WTC11 (cell line): ENCODE measurements at regions not wholly inside any gene's neighbourhood (a gene's known extent, or its start where the extent isn't known, plus 50 kb on each side); places are given as distances from the start of the nearest gene placed in this dataset.

Experiments used
- ATAC-seq: fragments of 200-7000 bp; cut with Tn5 transposase; 2 replicates; pipeline ENCODE4 v1.10.0; 2021; ENCODE audit warnings: mild to moderate bottlenecking, moderate library complexity
- CTCF ChIA-PET: fragments of 300-600 bp; sonication (Branson Sonifier 250); formaldehyde crosslinking; loops from one replicate; lab custom pipeline; 2021; ENCODE audit warnings: antibody characterized with exemption; lab: Charles Lee
- POLR2A ChIA-PET: fragments of 350-600 bp; sonication (Branson Sonifier 250); formaldehyde crosslinking; loops from one replicate; lab custom pipeline; 2021; ENCODE audit warnings: antibody characterized with exemption; lab: Charles Lee
- DNase-seq: peaks from one replicate; pipeline ENCODE4 v3.0.0; 2021; ENCODE audit warnings: low spot score
- H3K27ac Mint-ChIP-seq: 2 replicates; pipeline ENCODE4 v1.8.0; 2021; ENCODE audit warnings: mixed read lengths
- H3K27me3 Mint-ChIP-seq: 2 replicates; pipeline ENCODE4 v1.8.0; 2021; ENCODE audit warnings: low read depth, mild to moderate bottlenecking, moderate library complexity, mixed read lengths
- H3K36me3 Mint-ChIP-seq: 2 replicates; pipeline ENCODE4 v1.8.0; 2021; ENCODE audit warnings: mixed read lengths
- H3K4me1 Mint-ChIP-seq: 2 replicates; pipeline ENCODE4 v1.8.0; 2022; ENCODE audit warnings: mixed read lengths
- H3K4me3 Mint-ChIP-seq: 2 replicates; pipeline ENCODE4 v1.8.0; 2021; ENCODE audit warnings: mild to moderate bottlenecking, moderate library complexity, mixed read lengths
- H3K9me3 Mint-ChIP-seq: 2 replicates; pipeline ENCODE4 v1.8.0; 2021; ENCODE audit warnings: mixed read lengths
- ATF1 ChIP-seq: sonication (generic); formaldehyde crosslinking; IDR thresholded peaks from 2 replicates; pipeline ENCODE4 v1.8.1; 2023; ENCODE audit warnings: mild to moderate bottlenecking, moderate library complexity, missing genetic modification reagents
- ETV6 ChIP-seq: sonication (generic); formaldehyde crosslinking; IDR thresholded peaks from 2 replicates; pipeline ENCODE4 v1.8.1; 2022; ENCODE audit warnings: mild to moderate bottlenecking, missing genetic modification reagents
- JAZF1 ChIP-seq: fragments of 250-450 bp; sonication (Bioruptor Pico); IDR thresholded peaks from 2 replicates; pipeline ENCODE4 v1.9.0; 2021; ENCODE audit warnings: moderate library complexity, mild to moderate bottlenecking, inconsistent platforms
- NFATC4 ChIP-seq: fragments of 250-450 bp; sonication (Bioruptor Pico); IDR thresholded peaks from 2 replicates; pipeline ENCODE4 v1.9.0; 2021; ENCODE audit warnings: mild to moderate bottlenecking
- NR2C2 ChIP-seq: sonication (generic); formaldehyde crosslinking; IDR thresholded peaks from 2 replicates; pipeline ENCODE4 v1.8.0; 2022; ENCODE audit warnings: mild to moderate bottlenecking, missing genetic modification reagents
- OVOL2 ChIP-seq: fragments of 250-450 bp; sonication (Bioruptor Pico); IDR thresholded peaks from 2 replicates; pipeline ENCODE4 v1.9.0; 2021; ENCODE audit warnings: mild to moderate bottlenecking, borderline replicate concordance
- SMAD4 ChIP-seq: sonication (generic); formaldehyde crosslinking; IDR thresholded peaks from 2 replicates; pipeline ENCODE4 v1.8.0; 2022; ENCODE audit warnings: mild to moderate bottlenecking, missing genetic modification reagents
- TEAD1 ChIP-seq: sonication (generic); formaldehyde crosslinking; IDR thresholded peaks from 2 replicates; pipeline ENCODE4 v1.8.0; 2022; ENCODE audit warnings: mild to moderate bottlenecking, missing genetic modification reagents
- TEAD4 ChIP-seq: sonication (generic); formaldehyde crosslinking; IDR thresholded peaks from 2 replicates; pipeline ENCODE4 v1.8.0; 2022; ENCODE audit warnings: mild to moderate bottlenecking, missing genetic modification reagents
- ZNF138 ChIP-seq: sonication (generic); formaldehyde crosslinking; conservative IDR thresholded peaks from 2 replicates; pipeline ENCODE4 v1.8.1; 2022; ENCODE audit warnings: mild to moderate bottlenecking, moderate library complexity, missing genetic modification reagents
- ZNF317 ChIP-seq: sonication (generic); formaldehyde crosslinking; IDR thresholded peaks from 2 replicates; pipeline ENCODE4 v1.8.1; 2023; ENCODE audit warnings: low read depth, mild to moderate bottlenecking, moderate library complexity, missing genetic modification reagents, borderline replicate concordance
- ZNF423 ChIP-seq: fragments of 250-450 bp; sonication (Bioruptor Pico); IDR thresholded peaks from 2 replicates; pipeline ENCODE4 v2.1.2; 2022; ENCODE audit warnings: mild to moderate bottlenecking, moderate library complexity
- TF ChIP-seq, protein P1 (sequence below): sonication (generic); formaldehyde crosslinking; IDR thresholded peaks from 2 replicates; pipeline ENCODE4 v1.8.0; 2023; ENCODE audit warnings: mild to moderate bottlenecking, missing genetic modification reagents
- TF ChIP-seq, protein P2 (sequence below): sonication (generic); formaldehyde crosslinking; IDR thresholded peaks from 2 replicates; pipeline ENCODE4 v1.8.1; 2023; ENCODE audit warnings: mild to moderate bottlenecking, missing genetic modification reagents, moderate library complexity
- TF ChIP-seq, protein P3 (sequence below): fragments of 250-450 bp; sonication (Bioruptor Pico); IDR thresholded peaks from 2 replicates; pipeline ENCODE4 v1.8.0; 2021; ENCODE audit warnings: mild to moderate bottlenecking
- TF ChIP-seq, protein P4 (sequence below): fragments of 250-450 bp; sonication (Bioruptor Pico); IDR thresholded peaks from 2 replicates; pipeline ENCODE4 v2.1.2; 2022; ENCODE audit warnings: mild to moderate bottlenecking, moderate library complexity
- TF ChIP-seq, protein P5 (sequence below): sonication (generic); formaldehyde crosslinking; IDR thresholded peaks from 2 replicates; pipeline ENCODE4 v1.8.0; 2022; ENCODE audit warnings: mild to moderate bottlenecking, missing genetic modification reagents
- TF ChIP-seq, protein P6 (sequence below): fragments of 200-600 bp; IDR thresholded peaks from 2 replicates; pipeline ENCODE4 v1.8.0; 2022; ENCODE audit warnings: antibody characterized with exemption
- TF ChIP-seq, protein P7 (sequence below): sonication (generic); formaldehyde crosslinking; IDR thresholded peaks from 2 replicates; pipeline ENCODE4 v1.8.0; 2022; ENCODE audit warnings: missing genetic modification reagents
- TF ChIP-seq, protein P8 (sequence below): sonication (generic); formaldehyde crosslinking; IDR thresholded peaks from 2 replicates; pipeline ENCODE4 v1.8.0; 2022; ENCODE audit warnings: mild to moderate bottlenecking, missing genetic modification reagents

DNA sequence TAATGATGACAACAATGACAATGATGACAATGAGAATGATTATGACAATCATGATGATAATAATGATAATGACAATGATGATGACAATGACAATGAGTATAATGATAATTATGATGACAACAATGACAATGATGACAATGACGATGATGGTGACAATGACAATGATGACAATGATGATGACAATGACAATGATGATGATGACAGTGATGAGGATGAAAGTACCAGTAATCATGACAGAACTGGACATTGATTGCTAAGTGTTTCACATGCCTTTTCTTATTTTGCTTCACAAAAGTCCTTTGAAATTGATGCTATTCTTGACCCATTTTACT is 1106.0 kb upstream of the AUTS2 start:
- H3K9me3 Mint-ChIP-seq: peaks cover 7% of the 10 kb centered on the region
- no peak overlapping the region for H3K27ac Mint-ChIP-seq
- ChIA-PET POLR2A (no interaction called here), CTCF (no interaction called here)
- TF ChIP-seq, protein P1, sequence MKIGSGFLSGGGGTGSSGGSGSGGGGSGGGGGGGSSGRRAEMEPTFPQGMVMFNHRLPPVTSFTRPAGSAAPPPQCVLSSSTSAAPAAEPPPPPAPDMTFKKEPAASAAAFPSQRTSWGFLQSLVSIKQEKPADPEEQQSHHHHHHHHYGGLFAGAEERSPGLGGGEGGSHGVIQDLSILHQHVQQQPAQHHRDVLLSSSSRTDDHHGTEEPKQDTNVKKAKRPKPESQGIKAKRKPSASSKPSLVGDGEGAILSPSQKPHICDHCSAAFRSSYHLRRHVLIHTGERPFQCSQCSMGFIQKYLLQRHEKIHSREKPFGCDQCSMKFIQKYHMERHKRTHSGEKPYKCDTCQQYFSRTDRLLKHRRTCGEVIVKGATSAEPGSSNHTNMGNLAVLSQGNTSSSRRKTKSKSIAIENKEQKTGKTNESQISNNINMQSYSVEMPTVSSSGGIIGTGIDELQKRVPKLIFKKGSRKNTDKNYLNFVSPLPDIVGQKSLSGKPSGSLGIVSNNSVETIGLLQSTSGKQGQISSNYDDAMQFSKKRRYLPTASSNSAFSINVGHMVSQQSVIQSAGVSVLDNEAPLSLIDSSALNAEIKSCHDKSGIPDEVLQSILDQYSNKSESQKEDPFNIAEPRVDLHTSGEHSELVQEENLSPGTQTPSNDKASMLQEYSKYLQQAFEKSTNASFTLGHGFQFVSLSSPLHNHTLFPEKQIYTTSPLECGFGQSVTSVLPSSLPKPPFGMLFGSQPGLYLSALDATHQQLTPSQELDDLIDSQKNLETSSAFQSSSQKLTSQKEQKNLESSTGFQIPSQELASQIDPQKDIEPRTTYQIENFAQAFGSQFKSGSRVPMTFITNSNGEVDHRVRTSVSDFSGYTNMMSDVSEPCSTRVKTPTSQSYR (CRISPR knock-in tag): no peak
- TF ChIP-seq TEAD1 (no peak), TEAD4 (CRISPR knock-in tag) (no peak)
- H3K4me3 Mint-ChIP-seq: no peak overlapping the region
- ATAC-seq (no peak), DNase-seq (no peak)
- H3K27me3 Mint-ChIP-seq: no peaks in the 10 kb centered on the region
- no peaks in the 10 kb centered on the region for H3K36me3 Mint-ChIP-seq
- H3K4me1 Mint-ChIP-seq: peaks cover 3% of the 10 kb centered on the region

DNA sequence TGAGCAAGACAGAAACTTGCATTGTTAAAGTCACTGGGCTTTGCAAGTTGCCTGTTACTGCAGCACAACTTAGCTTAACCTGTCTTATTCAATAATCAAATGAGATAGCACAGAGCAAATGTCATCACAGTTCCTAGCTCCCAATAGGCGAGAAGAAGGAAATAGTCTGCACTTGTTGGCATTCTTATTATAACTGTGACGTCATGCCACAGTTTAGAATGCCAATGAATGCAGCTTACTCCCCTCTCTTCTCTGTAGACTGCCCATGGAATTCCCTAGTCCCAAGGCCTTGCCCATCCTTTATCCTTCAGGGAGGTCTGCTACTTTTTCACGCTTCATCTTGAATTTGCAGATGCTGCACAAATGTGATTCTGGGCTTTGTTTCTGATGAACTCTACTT is 1094.9 kb upstream of the AUTS2 start:
- ChIA-PET CTCF (no interaction called here), POLR2A (no interaction called here)
- H3K4me3 Mint-ChIP-seq: no peak overlapping the region
- H3K36me3 Mint-ChIP-seq: peaks cover 2% of the 10 kb centered on the region; the same call in 1 of the 2 replicates
- H3K27me3 Mint-ChIP-seq: no peaks in the 10 kb centered on the region; the same call in 1 of the 2 replicates
- DNase-seq: no peak
- H3K27ac Mint-ChIP-seq: no peak overlapping the region
- ATAC-seq: no peak
- peaks cover 7% of the 10 kb centered on the region for H3K9me3 Mint-ChIP-seq
- TF ChIP-seq SMAD4 (no peak), NR2C2 (CRISPR knock-in tag) (no peak), ZNF317 (CRISPR knock-in tag) (no peak), NFATC4 (CRISPR knock-in tag) (no peak), JAZF1 (no peak), ZNF138 (CRISPR knock-in tag) (no peak), ATF1 (CRISPR knock-in tag) (no peak), ZNF423 (CRISPR knock-in tag) (no peak)
- TF ChIP-seq, protein P2, sequence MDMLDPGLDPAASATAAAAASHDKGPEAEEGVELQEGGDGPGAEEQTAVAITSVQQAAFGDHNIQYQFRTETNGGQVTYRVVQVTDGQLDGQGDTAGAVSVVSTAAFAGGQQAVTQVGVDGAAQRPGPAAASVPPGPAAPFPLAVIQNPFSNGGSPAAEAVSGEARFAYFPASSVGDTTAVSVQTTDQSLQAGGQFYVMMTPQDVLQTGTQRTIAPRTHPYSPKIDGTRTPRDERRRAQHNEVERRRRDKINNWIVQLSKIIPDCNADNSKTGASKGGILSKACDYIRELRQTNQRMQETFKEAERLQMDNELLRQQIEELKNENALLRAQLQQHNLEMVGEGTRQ (CRISPR knock-in tag): no peak
- TF ChIP-seq, protein P3, sequence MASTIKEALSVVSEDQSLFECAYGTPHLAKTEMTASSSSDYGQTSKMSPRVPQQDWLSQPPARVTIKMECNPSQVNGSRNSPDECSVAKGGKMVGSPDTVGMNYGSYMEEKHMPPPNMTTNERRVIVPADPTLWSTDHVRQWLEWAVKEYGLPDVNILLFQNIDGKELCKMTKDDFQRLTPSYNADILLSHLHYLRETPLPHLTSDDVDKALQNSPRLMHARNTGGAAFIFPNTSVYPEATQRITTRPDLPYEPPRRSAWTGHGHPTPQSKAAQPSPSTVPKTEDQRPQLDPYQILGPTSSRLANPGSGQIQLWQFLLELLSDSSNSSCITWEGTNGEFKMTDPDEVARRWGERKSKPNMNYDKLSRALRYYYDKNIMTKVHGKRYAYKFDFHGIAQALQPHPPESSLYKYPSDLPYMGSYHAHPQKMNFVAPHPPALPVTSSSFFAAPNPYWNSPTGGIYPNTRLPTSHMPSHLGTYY: no peak
- TF ChIP-seq, protein P4, sequence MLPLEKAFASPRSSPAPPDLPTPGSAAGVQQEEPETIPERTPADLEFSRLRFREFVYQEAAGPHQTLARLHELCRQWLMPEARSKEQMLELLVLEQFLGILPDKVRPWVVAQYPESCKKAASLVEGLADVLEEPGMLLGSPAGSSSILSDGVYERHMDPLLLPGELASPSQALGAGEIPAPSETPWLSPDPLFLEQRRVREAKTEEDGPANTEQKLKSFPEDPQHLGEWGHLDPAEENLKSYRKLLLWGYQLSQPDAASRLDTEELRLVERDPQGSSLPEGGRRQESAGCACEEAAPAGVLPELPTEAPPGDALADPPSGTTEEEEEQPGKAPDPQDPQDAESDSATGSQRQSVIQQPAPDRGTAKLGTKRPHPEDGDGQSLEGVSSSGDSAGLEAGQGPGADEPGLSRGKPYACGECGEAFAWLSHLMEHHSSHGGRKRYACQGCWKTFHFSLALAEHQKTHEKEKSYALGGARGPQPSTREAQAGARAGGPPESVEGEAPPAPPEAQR (CRISPR knock-in tag): no peak
- peaks cover 16% of the 10 kb centered on the region for H3K4me1 Mint-ChIP-seq

DNA sequence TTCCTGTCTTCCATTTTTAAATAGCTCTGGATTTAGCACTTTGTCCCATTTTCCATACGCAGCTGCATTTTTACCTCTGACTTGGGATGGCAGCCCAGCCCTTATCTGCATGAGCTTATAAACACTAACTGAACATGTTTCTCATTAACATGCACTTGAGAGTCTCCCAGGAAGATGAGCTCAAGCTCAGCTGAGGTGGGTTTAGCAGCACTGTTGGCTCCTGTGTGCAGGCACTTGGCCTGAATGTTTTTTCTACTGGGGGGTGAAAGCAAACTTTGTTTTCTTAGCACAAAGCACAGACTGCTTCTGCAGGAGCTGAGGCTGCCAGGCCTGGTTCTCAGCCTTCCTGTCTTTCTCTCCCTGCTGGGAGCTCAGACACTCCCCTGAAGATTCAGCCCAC is 1093.6 kb upstream of the AUTS2 start:
- peaks cover 7% of the 10 kb centered on the region for H3K36me3 Mint-ChIP-seq
- peaks cover 3% of the 10 kb centered on the region; the same call in 1 of the 2 replicates for H3K27me3 Mint-ChIP-seq
- ATAC-seq: no peak
- no peak for DNase-seq
- no peak overlapping the region; the same call in 1 of the 2 replicates for H3K27ac Mint-ChIP-seq
- POLR2A ChIA-PET: no interaction called here
- no peak overlapping the region for H3K4me3 Mint-ChIP-seq
- CTCF ChIA-PET: interaction anchor here (0.6 kb wide), 1 partner anchor 354 kb away, joined by 3 read pairs; no protein-coding TSS in a partner anchor
- peaks cover 15% of the 10 kb centered on the region for H3K4me1 Mint-ChIP-seq
- peaks cover 19% of the 10 kb centered on the region for H3K9me3 Mint-ChIP-seq
- TF ChIP-seq ZNF138 (CRISPR knock-in tag) (no peak), ATF1 (CRISPR knock-in tag) (no peak), TEAD1 (no peak), TEAD4 (CRISPR knock-in tag) (no peak), ETV6 (CRISPR knock-in tag) (no peak), OVOL2 (CRISPR knock-in tag) (no peak)
- TF ChIP-seq, protein P5, sequence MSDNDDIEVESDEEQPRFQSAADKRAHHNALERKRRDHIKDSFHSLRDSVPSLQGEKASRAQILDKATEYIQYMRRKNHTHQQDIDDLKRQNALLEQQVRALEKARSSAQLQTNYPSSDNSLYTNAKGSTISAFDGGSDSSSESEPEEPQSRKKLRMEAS (CRISPR knock-in tag): no peak
- TF ChIP-seq, protein P6, sequence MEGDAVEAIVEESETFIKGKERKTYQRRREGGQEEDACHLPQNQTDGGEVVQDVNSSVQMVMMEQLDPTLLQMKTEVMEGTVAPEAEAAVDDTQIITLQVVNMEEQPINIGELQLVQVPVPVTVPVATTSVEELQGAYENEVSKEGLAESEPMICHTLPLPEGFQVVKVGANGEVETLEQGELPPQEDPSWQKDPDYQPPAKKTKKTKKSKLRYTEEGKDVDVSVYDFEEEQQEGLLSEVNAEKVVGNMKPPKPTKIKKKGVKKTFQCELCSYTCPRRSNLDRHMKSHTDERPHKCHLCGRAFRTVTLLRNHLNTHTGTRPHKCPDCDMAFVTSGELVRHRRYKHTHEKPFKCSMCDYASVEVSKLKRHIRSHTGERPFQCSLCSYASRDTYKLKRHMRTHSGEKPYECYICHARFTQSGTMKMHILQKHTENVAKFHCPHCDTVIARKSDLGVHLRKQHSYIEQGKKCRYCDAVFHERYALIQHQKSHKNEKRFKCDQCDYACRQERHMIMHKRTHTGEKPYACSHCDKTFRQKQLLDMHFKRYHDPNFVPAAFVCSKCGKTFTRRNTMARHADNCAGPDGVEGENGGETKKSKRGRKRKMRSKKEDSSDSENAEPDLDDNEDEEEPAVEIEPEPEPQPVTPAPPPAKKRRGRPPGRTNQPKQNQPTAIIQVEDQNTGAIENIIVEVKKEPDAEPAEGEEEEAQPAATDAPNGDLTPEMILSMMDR: no peak
- TF ChIP-seq, protein P7, sequence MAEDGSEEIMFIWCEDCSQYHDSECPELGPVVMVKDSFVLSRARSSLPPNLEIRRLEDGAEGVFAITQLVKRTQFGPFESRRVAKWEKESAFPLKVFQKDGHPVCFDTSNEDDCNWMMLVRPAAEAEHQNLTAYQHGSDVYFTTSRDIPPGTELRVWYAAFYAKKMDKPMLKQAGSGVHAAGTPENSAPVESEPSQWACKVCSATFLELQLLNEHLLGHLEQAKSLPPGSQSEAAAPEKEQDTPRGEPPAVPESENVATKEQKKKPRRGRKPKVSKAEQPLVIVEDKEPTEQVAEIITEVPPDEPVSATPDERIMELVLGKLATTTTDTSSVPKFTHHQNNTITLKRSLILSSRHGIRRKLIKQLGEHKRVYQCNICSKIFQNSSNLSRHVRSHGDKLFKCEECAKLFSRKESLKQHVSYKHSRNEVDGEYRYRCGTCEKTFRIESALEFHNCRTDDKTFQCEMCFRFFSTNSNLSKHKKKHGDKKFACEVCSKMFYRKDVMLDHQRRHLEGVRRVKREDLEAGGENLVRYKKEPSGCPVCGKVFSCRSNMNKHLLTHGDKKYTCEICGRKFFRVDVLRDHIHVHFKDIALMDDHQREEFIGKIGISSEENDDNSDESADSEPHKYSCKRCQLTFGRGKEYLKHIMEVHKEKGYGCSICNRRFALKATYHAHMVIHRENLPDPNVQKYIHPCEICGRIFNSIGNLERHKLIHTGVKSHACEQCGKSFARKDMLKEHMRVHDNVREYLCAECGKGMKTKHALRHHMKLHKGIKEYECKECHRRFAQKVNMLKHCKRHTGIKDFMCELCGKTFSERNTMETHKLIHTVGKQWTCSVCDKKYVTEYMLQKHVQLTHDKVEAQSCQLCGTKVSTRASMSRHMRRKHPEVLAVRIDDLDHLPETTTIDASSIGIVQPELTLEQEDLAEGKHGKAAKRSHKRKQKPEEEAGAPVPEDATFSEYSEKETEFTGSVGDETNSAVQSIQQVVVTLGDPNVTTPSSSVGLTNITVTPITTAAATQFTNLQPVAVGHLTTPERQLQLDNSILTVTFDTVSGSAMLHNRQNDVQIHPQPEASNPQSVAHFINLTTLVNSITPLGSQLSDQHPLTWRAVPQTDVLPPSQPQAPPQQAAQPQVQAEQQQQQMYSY: no peak
- TF ChIP-seq, protein P8, sequence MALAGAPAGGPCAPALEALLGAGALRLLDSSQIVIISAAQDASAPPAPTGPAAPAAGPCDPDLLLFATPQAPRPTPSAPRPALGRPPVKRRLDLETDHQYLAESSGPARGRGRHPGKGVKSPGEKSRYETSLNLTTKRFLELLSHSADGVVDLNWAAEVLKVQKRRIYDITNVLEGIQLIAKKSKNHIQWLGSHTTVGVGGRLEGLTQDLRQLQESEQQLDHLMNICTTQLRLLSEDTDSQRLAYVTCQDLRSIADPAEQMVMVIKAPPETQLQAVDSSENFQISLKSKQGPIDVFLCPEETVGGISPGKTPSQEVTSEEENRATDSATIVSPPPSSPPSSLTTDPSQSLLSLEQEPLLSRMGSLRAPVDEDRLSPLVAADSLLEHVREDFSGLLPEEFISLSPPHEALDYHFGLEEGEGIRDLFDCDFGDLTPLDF (CRISPR knock-in tag): no peak
